ENCODE measurements at regions not wholly inside any gene's neighbourhood (a gene's known extent, or its start where the extent isn't known, plus 50 kb on each side); places are given as distances from the start of the nearest gene placed in this dataset.

DNA sequence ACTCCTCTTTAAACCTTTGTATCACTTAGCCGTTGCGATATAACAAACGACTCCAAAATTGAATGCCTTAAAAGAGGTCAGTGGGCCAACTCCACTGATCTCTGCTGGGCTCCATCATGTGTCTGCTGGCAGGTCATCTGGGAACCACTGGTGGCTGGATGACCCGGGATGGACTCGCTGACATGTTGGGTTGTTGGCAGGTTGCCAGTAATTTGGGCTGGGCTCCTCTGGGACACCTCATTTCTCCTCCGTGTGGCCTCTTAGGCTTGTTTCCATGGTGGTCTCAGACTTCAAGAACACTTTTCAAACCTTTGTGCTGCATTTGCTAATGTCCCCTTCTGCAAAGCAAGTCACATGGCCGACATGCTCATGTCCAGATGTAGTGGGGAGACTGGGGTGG lies 139.3 kb upstream of the POU3F1 start:
- DNase-seq (ENCODE audit: extremely low read depth in 1 of 4, low spot score in 3 of 4) (peak in 1 of 4 experiments; percentile 29), ATAC-seq (no peak), FAIRE-seq (no peak)
- H3K4me2 ChIP-seq (ENCODE audit: insufficient read depth, low read length) = no peak overlapping the region
- WGBS (ENCODE audit: insufficient coverage, low coverage, missing lambda C conversion rate) = 29% methylated on average over 7 of the region's 7 CpGs
- CTCF ChIA-PET (ENCODE audit: low intra/inter-chr PET ratio) = no interaction called here
- H3K9me3 ChIP-seq (replicated peaks; ENCODE audit: control insufficient read depth, insufficient read depth, low read depth, low read length) = no peaks in the 10 kb centered on the region
- no peaks in the 10 kb centered on the region for H3K4me1 ChIP-seq (replicated peaks in 1 of 2; ENCODE audit: control insufficient read depth in 2 of 2, insufficient read depth in 2 of 2, low read length in 2 of 2)
- in situ Hi-C loops (cut with MboI) (no loop called here), intact Hi-C loops (cut with micrococcal nuclease) (no loop called here)
- no TSS peak for BruUV-seq (replicated peaks)
- no peak overlapping the region for H3K4me3 ChIP-seq
- no peak overlapping the region for H3K27ac ChIP-seq (ENCODE audit: extremely low read depth, low read depth, low read length)
- no peak overlapping the region for H2AFZ ChIP-seq (ENCODE audit: low read depth, low read length)
- no peaks in the 10 kb centered on the region for H4K20me1 ChIP-seq (replicated peaks; ENCODE audit: control insufficient read depth, insufficient read depth, low read length)
- no peaks in the 10 kb centered on the region for H3K36me3 ChIP-seq (ENCODE audit: control insufficient read depth, insufficient read depth, low read length)
- peaks cover 23 to 70% of the 10 kb centered on the region in 2 experiments for H3K27me3 ChIP-seq (ENCODE audit: control insufficient read depth in 2 of 2, insufficient read depth in 2 of 2, low read length in 2 of 2)
- no peaks in the 10 kb centered on the region for H3K9me1 ChIP-seq (ENCODE audit: control insufficient read depth, insufficient read depth, low read length)
- H3K79me2 ChIP-seq (ENCODE audit: control insufficient read depth, insufficient read depth, low read length) = no peaks in the 10 kb centered on the region
- H3K9ac ChIP-seq (ENCODE audit: insufficient read depth in 1 of 2, low read depth in 2 of 2, low read length in 2 of 2) = no peak overlapping the region
- POLR2A ChIA-PET = no interaction called here
- TF ChIP-seq MAFK (IDR thresholded peaks at IDR 0.05; ENCODE audit: low read length) = no peak
- TF ChIP-seq SMAD1 (IDR thresholded peaks at IDR 0.05; ENCODE audit: low read depth, low read length, partially characterized antibody) = peak; percentile 52
- TF ChIP-seq PHF20 (IDR thresholded peaks at IDR 0.05; ENCODE audit: partially characterized antibody) = no peak
- TF ChIP-seq, protein P1, sequence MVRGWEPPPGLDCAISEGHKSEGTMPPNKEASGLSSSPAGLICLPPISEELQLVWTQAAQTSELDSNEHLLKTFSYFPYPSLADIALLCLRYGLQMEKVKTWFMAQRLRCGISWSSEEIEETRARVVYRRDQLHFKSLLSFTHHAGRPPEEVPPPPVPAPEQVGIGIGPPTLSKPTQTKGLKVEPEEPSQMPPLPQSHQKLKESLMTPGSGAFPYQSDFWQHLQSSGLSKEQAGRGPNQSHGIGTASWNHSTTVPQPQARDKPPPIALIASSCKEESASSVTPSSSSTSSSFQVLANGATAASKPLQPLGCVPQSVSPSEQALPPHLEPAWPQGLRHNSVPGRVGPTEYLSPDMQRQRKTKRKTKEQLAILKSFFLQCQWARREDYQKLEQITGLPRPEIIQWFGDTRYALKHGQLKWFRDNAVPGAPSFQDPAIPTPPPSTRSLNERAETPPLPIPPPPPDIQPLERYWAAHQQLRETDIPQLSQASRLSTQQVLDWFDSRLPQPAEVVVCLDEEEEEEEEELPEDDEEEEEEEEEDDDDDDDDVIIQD (CRISPR knock-in tag; IDR thresholded peaks at IDR 0.05) = no peak
- TF ChIP-seq, protein P2, sequence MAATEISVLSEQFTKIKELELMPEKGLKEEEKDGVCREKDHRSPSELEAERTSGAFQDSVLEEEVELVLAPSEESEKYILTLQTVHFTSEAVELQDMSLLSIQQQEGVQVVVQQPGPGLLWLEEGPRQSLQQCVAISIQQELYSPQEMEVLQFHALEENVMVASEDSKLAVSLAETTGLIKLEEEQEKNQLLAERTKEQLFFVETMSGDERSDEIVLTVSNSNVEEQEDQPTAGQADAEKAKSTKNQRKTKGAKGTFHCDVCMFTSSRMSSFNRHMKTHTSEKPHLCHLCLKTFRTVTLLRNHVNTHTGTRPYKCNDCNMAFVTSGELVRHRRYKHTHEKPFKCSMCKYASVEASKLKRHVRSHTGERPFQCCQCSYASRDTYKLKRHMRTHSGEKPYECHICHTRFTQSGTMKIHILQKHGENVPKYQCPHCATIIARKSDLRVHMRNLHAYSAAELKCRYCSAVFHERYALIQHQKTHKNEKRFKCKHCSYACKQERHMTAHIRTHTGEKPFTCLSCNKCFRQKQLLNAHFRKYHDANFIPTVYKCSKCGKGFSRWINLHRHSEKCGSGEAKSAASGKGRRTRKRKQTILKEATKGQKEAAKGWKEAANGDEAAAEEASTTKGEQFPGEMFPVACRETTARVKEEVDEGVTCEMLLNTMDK (IDR thresholded peaks at IDR 0.05; ENCODE audit: borderline replicate concordance, insufficient read depth, low read depth, low read length, poor library complexity, severe bottlenecking) = no peak
- no peak for TF ChIP-seq CREB1 (IDR thresholded peaks at IDR 0.05)
- no peak for TF ChIP-seq CREB1 (CRISPR knock-in tag; IDR thresholded peaks at IDR 0.05)
- TF ChIP-seq, protein P3, sequence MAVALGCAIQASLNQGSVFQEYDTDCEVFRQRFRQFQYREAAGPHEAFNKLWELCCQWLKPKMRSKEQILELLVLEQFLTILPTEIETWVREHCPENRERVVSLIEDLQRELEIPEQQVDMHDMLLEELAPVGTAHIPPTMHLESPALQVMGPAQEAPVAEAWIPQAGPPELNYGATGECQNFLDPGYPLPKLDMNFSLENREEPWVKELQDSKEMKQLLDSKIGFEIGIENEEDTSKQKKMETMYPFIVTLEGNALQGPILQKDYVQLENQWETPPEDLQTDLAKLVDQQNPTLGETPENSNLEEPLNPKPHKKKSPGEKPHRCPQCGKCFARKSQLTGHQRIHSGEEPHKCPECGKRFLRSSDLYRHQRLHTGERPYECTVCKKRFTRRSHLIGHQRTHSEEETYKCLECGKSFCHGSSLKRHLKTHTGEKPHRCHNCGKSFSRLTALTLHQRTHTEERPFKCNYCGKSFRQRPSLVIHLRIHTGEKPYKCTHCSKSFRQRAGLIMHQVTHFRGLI (CRISPR knock-in tag; IDR thresholded peaks at IDR 0.05) = no peak
- TF ChIP-seq DMBX1 (CRISPR knock-in tag; IDR thresholded peaks at IDR 0.05; ENCODE audit: borderline replicate concordance) = no peak
- peak; percentile 93 for TF ChIP-seq NFIX (CRISPR knock-in tag; IDR thresholded peaks at IDR 0.05; ENCODE audit: low read depth)
- peak; percentile 98 for TF ChIP-seq NFIC (IDR thresholded peaks at IDR 0.05)
- no peak for TF ChIP-seq MBD2 (IDR thresholded peaks at IDR 0.05; ENCODE audit: borderline replicate concordance, low read depth)
- TF ChIP-seq ZNF785 (CRISPR knock-in tag; IDR thresholded peaks at IDR 0.05) = no peak
- no peak for TF ChIP-seq NONO (IDR thresholded peaks at IDR 0.05; ENCODE audit: low read depth in 2 of 2, low read length in 1 of 2)
- TF ChIP-seq MEF2D (tag; conservative IDR thresholded peaks at IDR 0.05; ENCODE audit: low read depth) = no peak
- TF ChIP-seq LARP7 (IDR thresholded peaks at IDR 0.05) = no peak
- no peak for TF ChIP-seq HMG20B (CRISPR knock-in tag; IDR thresholded peaks at IDR 0.05)

Data from K562 (cell line).